ENCODE measurements at regions not wholly inside any gene's neighbourhood (a gene's known extent, or its start where the extent isn't known, plus 50 kb on each side); places are given as distances from the start of the nearest gene placed in this dataset.

GRCh38 chr2:129923265-129924091 is 56.0 kb upstream of the RAB6C start:
- peak in 2 of 5 experiments; percentile 26 to 39 for TF ChIP-seq CTCF (IDR thresholded peaks at IDR 0.05 in 4 of 5, conservative IDR thresholded peaks at IDR 0.05 in 1 of 5)
- TF ChIP-seq POLR2A (IDR thresholded peaks at IDR 0.05) = no peak
